Upper lobe of left lung (tissue), 6 donors: ENCODE measurements at regions not wholly inside any gene's neighbourhood (a gene's known extent, or its start where the extent isn't known, plus 50 kb on each side); places are given as distances from the start of the nearest gene placed in this dataset.

Experiments used
- ATAC-seq, 2 donors: fragments of 200-7000 bp; cut with Tn5 transposase; one replicate each; pipeline ENCODE4 v1.9.1; 2022; ENCODE audit warnings: mild to moderate bottlenecking in 2 of 2, moderate library complexity in 2 of 2; ENCODE audit not compliant: low FRiP score in 2 of 2
- DNase-seq, 2 donors: peaks; one replicate each; pipeline ENCODE4 v3.0.0-alpha.2; 2019 to 2020
- H3K27ac ChIP-seq, 4 donors: fragments of 200-600 bp; sonication (generic); one replicate each; pipeline ENCODE4 v1.5.1; 2016 to 2019
- H3K27me3 ChIP-seq, 4 donors: fragments of 200-600 bp; sonication (generic); one replicate each; pipeline ENCODE4 v1.5.1; 2017 to 2019
- H3K36me3 ChIP-seq, 4 donors: fragments of 200-600 bp; sonication (generic); one replicate each; pipeline ENCODE4 v1.5.1; 2016 to 2019
- H3K4me1 ChIP-seq, 4 donors: fragments of 200-600 bp; sonication (generic); one replicate each; pipeline ENCODE4 v1.5.1; 2018 to 2019
- H3K4me3 ChIP-seq, 4 donors: fragments of 200-600 bp; sonication (generic); one replicate each; pipeline ENCODE4 v1.5.1; 2017 to 2019; ENCODE audit warnings: mild to moderate bottlenecking in 2 of 4, moderate library complexity in 1 of 4
- H3K9me3 ChIP-seq, 4 donors: fragments of 200-600 bp; sonication (generic); one replicate each; pipeline ENCODE4 v1.5.1; 2018 to 2019
- CTCF ChIP-seq, 6 experiments: fragments of 450-650 bp in 4 of 6; fragments of 200-600 bp in 2 of 6; sonication (generic) in 2 of 6; IDR thresholded peaks; one replicate each; pipeline ENCODE4 v1.5.1; 2016 to 2019; ENCODE audit warnings: antibody characterized with exemption in 6 of 6
- EP300 ChIP-seq, 4 donors: sonication (generic); formaldehyde crosslinking; IDR thresholded peaks; one replicate each; pipeline ENCODE4 v1.5.1; 2017; ENCODE audit warnings: antibody characterized with exemption in 4 of 4, control low read depth in 2 of 4
- POLR2A ChIP-seq, 4 donors: fragments of 450-650 bp; IDR thresholded peaks; one replicate each; pipeline ENCODE4 v1.5.1; 2016 to 2017; ENCODE audit warnings: antibody characterized with exemption in 4 of 4, mild to moderate bottlenecking in 2 of 4
- POLR2AphosphoS5 ChIP-seq, 2 donors: sonication (generic); formaldehyde crosslinking; IDR thresholded peaks; one replicate each; pipeline ENCODE4 v1.5.1; 2017; ENCODE audit warnings: antibody characterized with exemption in 2 of 2
- WGBS, 2 donors: methylation state at CpG; one replicate each; pipeline ENCODE4 v1.1.5; 2017 to 2018; 5-methylcytosine and 5-hydroxymethylcytosine counted together
- donor health status: DM: no; HTN: no; CAD: no; lungs with moderate emphysema.
- donor health status: DM: no; HTN: yes; CAD: no; lungs with severe emphysema.

- WGBS, 2 donors, result 81 to 96% methylated on average over 1 of the region's 1 CpG
- Histone ChIP-seq H3K9me3 (peaks cover 0 to 3% (median 0%) of the 10 kb centered on the region in 4 donors), H3K4me1 (no peaks in the 10 kb centered on the region), H3K27me3 (no peaks in the 10 kb centered on the region), H3K36me3 (no peaks in the 10 kb centered on the region), H3K27ac (no peak overlapping the region), H3K4me3 (no peak overlapping the region)
- TF ChIP-seq POLR2A (IDR thresholded peaks at IDR 0.05), result no peak
- no peak for TF ChIP-seq POLR2AphosphoS5 (IDR thresholded peaks at IDR 0.05)
- TF ChIP-seq EP300 (IDR thresholded peaks at IDR 0.05), result no peak
- no peak for TF ChIP-seq CTCF (IDR thresholded peaks at IDR 0.05)
- ATAC-seq (no peak), DNase-seq (no peak)
Observed at GRCh38 chr5:60410427-60410826, 289.5 kb downstream of the DEPDC1B start.

DNA sequence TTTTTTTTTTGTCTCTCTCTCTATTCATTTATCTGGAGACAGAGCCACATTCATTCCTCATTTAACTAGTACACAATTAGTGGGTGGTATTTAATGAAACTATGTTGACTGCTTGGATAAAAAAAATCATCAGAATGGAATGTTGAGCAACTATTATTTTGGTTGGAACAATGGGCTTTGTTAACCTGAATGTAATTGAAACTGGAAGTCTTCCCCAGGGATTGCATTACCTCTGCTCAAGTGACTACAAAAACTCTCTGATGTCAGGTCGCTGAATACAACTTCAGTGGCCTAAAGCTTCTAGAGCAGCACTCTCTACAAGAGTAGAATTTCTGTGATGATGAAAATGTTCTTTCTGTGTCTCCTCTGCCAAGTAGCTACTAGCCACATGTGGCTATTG is 295.8 kb downstream of the DEPDC1B start:
- no peaks in the 10 kb centered on the region for H3K27me3 ChIP-seq
- H3K9me3 ChIP-seq, result no peaks in the 10 kb centered on the region
- DNase-seq (no peak), ATAC-seq (no peak)
- no peak overlapping the region for H3K27ac ChIP-seq
- no peak overlapping the region for H3K4me3 ChIP-seq
- no peaks in the 10 kb centered on the region for H3K36me3 ChIP-seq
- TF ChIP-seq EP300 (IDR thresholded peaks at IDR 0.05) (no peak), CTCF (IDR thresholded peaks at IDR 0.05) (no peak), POLR2AphosphoS5 (IDR thresholded peaks at IDR 0.05) (no peak), POLR2A (IDR thresholded peaks at IDR 0.05) (no peak)
- WGBS, 2 donors, result 81 to 85% methylated on average over 1 of the region's 1 CpG
- no peaks in the 10 kb centered on the region for H3K4me1 ChIP-seq

GRCh38 chr5:60403343-60404006 is 296.5 kb downstream of the DEPDC1B start:
- no peaks in the 10 kb centered on the region for H3K9me3 ChIP-seq
- H3K4me1 ChIP-seq, result no peaks in the 10 kb centered on the region
- no peaks in the 10 kb centered on the region for H3K36me3 ChIP-seq
- TF ChIP-seq POLR2AphosphoS5 (IDR thresholded peaks at IDR 0.05) (no peak), EP300 (IDR thresholded peaks at IDR 0.05) (no peak), CTCF (IDR thresholded peaks at IDR 0.05) (no peak), POLR2A (IDR thresholded peaks at IDR 0.05) (no peak)
- H3K4me3 ChIP-seq, result no peak overlapping the region
- no peaks in the 10 kb centered on the region for H3K27me3 ChIP-seq
- no peak overlapping the region for H3K27ac ChIP-seq
- ATAC-seq, result no peak
- no peak for DNase-seq
- WGBS, 2 donors, result 59 to 76% methylated on average over 1 of the region's 1 CpG

- Histone ChIP-seq H3K27me3 (no peaks in the 10 kb centered on the region), H3K36me3 (no peaks in the 10 kb centered on the region), H3K9me3 (no peaks in the 10 kb centered on the region), H3K27ac (no peak overlapping the region), H3K4me3 (no peak overlapping the region), H3K4me1 (no peaks in the 10 kb centered on the region)
- 79 to 85% methylated on average over 4 to 8 of the region's 8 CpGs for WGBS, 2 donors
- ATAC-seq (no peak), DNase-seq (no peak)
- TF ChIP-seq CTCF (IDR thresholded peaks at IDR 0.05) (no peak), EP300 (IDR thresholded peaks at IDR 0.05) (no peak), POLR2A (IDR thresholded peaks at IDR 0.05) (no peak), POLR2AphosphoS5 (IDR thresholded peaks at IDR 0.05) (no peak)
Observed at GRCh38 chr5:60402161-60402785, 297.7 kb downstream of the DEPDC1B start.

DNA sequence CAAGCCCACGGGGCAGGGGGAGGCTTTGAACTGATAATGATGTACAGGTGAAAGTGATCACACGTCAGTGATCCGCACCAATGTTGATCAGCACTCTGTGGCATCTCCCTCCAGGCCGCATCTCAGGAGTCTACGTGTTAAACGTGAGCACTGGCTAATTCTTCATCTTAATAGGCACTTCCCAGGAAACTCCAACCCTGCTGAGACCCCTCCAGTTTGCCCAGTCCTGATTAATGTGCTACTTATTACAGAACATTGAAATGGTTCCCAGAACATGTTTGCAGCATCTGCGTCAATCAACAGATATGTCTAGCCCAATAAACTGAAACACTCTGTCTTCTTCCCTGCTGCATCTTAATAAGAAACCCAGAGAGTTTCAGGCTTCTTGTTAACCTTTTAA is 298.4 kb downstream of the DEPDC1B start:
- Histone ChIP-seq H3K9me3 (no peaks in the 10 kb centered on the region), H3K36me3 (no peaks in the 10 kb centered on the region), H3K27me3 (no peaks in the 10 kb centered on the region), H3K27ac (no peak overlapping the region), H3K4me1 (no peaks in the 10 kb centered on the region), H3K4me3 (no peak overlapping the region)
- DNase-seq (no peak), ATAC-seq (no peak)
- 83 to 88% methylated on average over 7 of the region's 7 CpGs for WGBS, 2 donors
- TF ChIP-seq CTCF (IDR thresholded peaks at IDR 0.05) (no peak), EP300 (IDR thresholded peaks at IDR 0.05) (no peak), POLR2A (IDR thresholded peaks at IDR 0.05) (no peak), POLR2AphosphoS5 (IDR thresholded peaks at IDR 0.05) (no peak)
